HEK293 (cell line): ENCODE measurements at regions not wholly inside any gene's neighbourhood (a gene's known extent, or its start where the extent isn't known, plus 50 kb on each side); places are given as distances from the start of the nearest gene placed in this dataset.

Experiments
- CTCF ChIA-PET: fragments of 350-600 bp; formaldehyde crosslinking; extraction: SDS; loops from one replicate; lab custom pipeline; 2021; ENCODE audit warnings: antibody characterized with exemption; lab: Yijun Ruan, JAX
- POLR2A ChIA-PET: fragments of 300-600 bp; formaldehyde crosslinking; extraction: SDS; loops from one replicate; lab custom pipeline; 2020; ENCODE audit warnings: antibody characterized with exemption, inconsistent platforms; lab: Yijun Ruan, JAX
- H3K27ac ChIP-seq: fragments of 200-500 bp; sonication (Bioruptor generic); 2 replicates; pipeline ENCODE4 v1.5.1; 2014; ENCODE audit warnings: low read depth, low read length, control low read depth, inconsistent platforms; ENCODE audit errors: extremely low read depth
- H3K36me3 ChIP-seq, 2 experiments: fragments of 200-500 bp in 1 of 2; sonication (Bioruptor generic) in 1 of 2; 1 replicate in 1 of 2; 2 replicates in 1 of 2; pipeline ENCODE4 v1.5.1; 2014 to 2017; ENCODE audit warnings: inconsistent platforms in 2 of 2, low read length in 2 of 2; ENCODE audit not compliant: control insufficient read depth in 2 of 2, insufficient read depth in 1 of 2
- H3K4me1 ChIP-seq: fragments of 200-500 bp; sonication (Bioruptor generic); 2 replicates; pipeline ENCODE4 v1.5.1; 2014; ENCODE audit warnings: mild to moderate bottlenecking, low read length, inconsistent platforms; ENCODE audit not compliant: control insufficient read depth, insufficient read depth
- H3K4me3 ChIP-seq: 2 replicates; pipeline ENCODE4 v1.5.1; 2011; ENCODE audit warnings: low read depth, mild to moderate bottlenecking, control low read depth, low read length, moderate library complexity
- H3K9me3 ChIP-seq: fragments of 200-500 bp; sonication (Bioruptor generic); 2 replicates; pipeline ENCODE4 v1.5.1; 2014; ENCODE audit warnings: low read depth, low read length, inconsistent platforms; ENCODE audit not compliant: control insufficient read depth, insufficient read depth
- GLIS1 ChIP-seq: fragments of 450-650 bp; formaldehyde crosslinking; IDR thresholded peaks from 2 replicates; pipeline ENCODE4 v1.5.1; 2016; ENCODE audit warnings: missing biosample characterization, missing genetic modification characterization
- HOXA7 ChIP-seq: sonication (generic); formaldehyde crosslinking; IDR thresholded peaks from 2 replicates; pipeline ENCODE4 v1.8.1; 2022; ENCODE audit warnings: missing genetic modification reagents, borderline replicate concordance
- SALL2 ChIP-seq: fragments of 450-650 bp; formaldehyde crosslinking; IDR thresholded peaks from 2 replicates; pipeline ENCODE4 v1.5.0; 2017; ENCODE audit warnings: missing biosample characterization, mild to moderate bottlenecking, missing genetic modification characterization, borderline replicate concordance
- SCRT2 ChIP-seq: fragments of 450-650 bp; formaldehyde crosslinking; IDR thresholded peaks from 2 replicates; pipeline ENCODE4 v1.5.1; 2016; ENCODE audit warnings: missing biosample characterization, missing genetic modification characterization
- TCF7L2 ChIP-seq: IDR thresholded peaks from 2 replicates; pipeline ENCODE4 v1.6.1; 2011; ENCODE audit warnings: low read depth, mild to moderate bottlenecking, inconsistent platforms, low read length, moderate library complexity, borderline replicate concordance
- ZBTB10 ChIP-seq: fragments of 450-650 bp; formaldehyde crosslinking; IDR thresholded peaks from 2 replicates; pipeline ENCODE4 v1.5.1; 2016; ENCODE audit warnings: missing biosample characterization, missing genetic modification characterization
- ZBTB17 ChIP-seq: fragments of 450-650 bp; formaldehyde crosslinking; IDR thresholded peaks from 2 replicates; pipeline ENCODE4 v1.5.1; 2016; ENCODE audit warnings: missing biosample characterization, missing genetic modification characterization
- ZFP41 ChIP-seq: fragments of 450-650 bp; formaldehyde crosslinking; IDR thresholded peaks from 2 replicates; pipeline ENCODE4 v1.5.1; 2016; ENCODE audit warnings: missing biosample characterization, missing genetic modification characterization, borderline replicate concordance
- ZNF112 ChIP-seq: fragments of 450-650 bp; formaldehyde crosslinking; IDR thresholded peaks from 2 replicates; pipeline ENCODE4 v1.5.0; 2017; ENCODE audit warnings: missing biosample characterization, missing genetic modification characterization
- ZNF132 ChIP-seq: fragments of 450-650 bp; formaldehyde crosslinking; IDR thresholded peaks from 2 replicates; pipeline ENCODE4 v1.5.1; 2017; ENCODE audit warnings: missing biosample characterization, missing genetic modification characterization, borderline replicate concordance
- ZNF169 ChIP-seq: fragments of 450-650 bp; formaldehyde crosslinking; IDR thresholded peaks from 2 replicates; pipeline ENCODE4 v1.5.1; 2016; ENCODE audit warnings: missing biosample characterization, missing genetic modification characterization
- ZNF174 ChIP-seq: fragments of 450-650 bp; formaldehyde crosslinking; IDR thresholded peaks from 2 replicates; pipeline ENCODE4 v1.5.0; 2017; ENCODE audit warnings: missing biosample characterization, mild to moderate bottlenecking, missing genetic modification characterization
- ZNF175 ChIP-seq: fragments of 450-650 bp; formaldehyde crosslinking; IDR thresholded peaks from 2 replicates; pipeline ENCODE4 v1.5.1; 2016; ENCODE audit warnings: missing biosample characterization, missing genetic modification characterization
- ZNF214 ChIP-seq: fragments of 450-650 bp; formaldehyde crosslinking; IDR thresholded peaks from 2 replicates; pipeline ENCODE4 v1.5.1; 2017; ENCODE audit warnings: missing biosample characterization, mild to moderate bottlenecking, missing genetic modification characterization, borderline replicate concordance
- ZNF23 ChIP-seq: fragments of 450-650 bp; formaldehyde crosslinking; IDR thresholded peaks from 2 replicates; pipeline ENCODE4 v1.5.1; 2016; ENCODE audit warnings: missing biosample characterization, missing genetic modification characterization, borderline replicate concordance
- ZNF302 ChIP-seq: fragments of 450-650 bp; formaldehyde crosslinking; IDR thresholded peaks from 2 replicates; pipeline ENCODE4 v1.5.1; 2016; ENCODE audit warnings: missing biosample characterization, missing genetic modification characterization, low read depth
- ZNF416 ChIP-seq: fragments of 450-650 bp; formaldehyde crosslinking; IDR thresholded peaks from 2 replicates; pipeline ENCODE4 v1.5.1; 2016; ENCODE audit warnings: missing biosample characterization, missing genetic modification characterization
- ZNF449 ChIP-seq: fragments of 450-650 bp; formaldehyde crosslinking; IDR thresholded peaks from 2 replicates; pipeline ENCODE4 v1.5.1; 2017; ENCODE audit warnings: missing biosample characterization, mild to moderate bottlenecking, missing genetic modification characterization, moderate library complexity
- ZNF473 ChIP-seq: fragments of 450-650 bp; formaldehyde crosslinking; IDR thresholded peaks from 2 replicates; pipeline ENCODE4 v1.5.1; 2017; ENCODE audit warnings: missing biosample characterization, missing genetic modification characterization
- ZNF488 ChIP-seq: fragments of 450-650 bp; formaldehyde crosslinking; IDR thresholded peaks from 2 replicates; pipeline ENCODE4 v1.5.1; 2016; ENCODE audit warnings: missing biosample characterization, missing genetic modification characterization
- ZNF548 ChIP-seq: fragments of 450-650 bp; formaldehyde crosslinking; IDR thresholded peaks from 2 replicates; pipeline ENCODE4 v1.5.1; 2016; ENCODE audit warnings: missing biosample characterization, missing genetic modification characterization
- ZNF645 ChIP-seq: fragments of 450-650 bp; formaldehyde crosslinking; IDR thresholded peaks from 2 replicates; pipeline ENCODE4; 2016; ENCODE audit warnings: missing biosample characterization, missing genetic modification characterization
- ZNF837 ChIP-seq: fragments of 450-650 bp; formaldehyde crosslinking; IDR thresholded peaks from 2 replicates; pipeline ENCODE4 v1.5.1; 2016; ENCODE audit warnings: missing biosample characterization, missing genetic modification characterization
- ZSCAN18 ChIP-seq: fragments of 450-650 bp; formaldehyde crosslinking; IDR thresholded peaks from 2 replicates; pipeline ENCODE4 v1.5.1; 2016; ENCODE audit warnings: missing biosample characterization, missing genetic modification characterization

- CTCF ChIA-PET, result no interaction called here
- Histone ChIP-seq H3K9me3 (no peaks in the 10 kb centered on the region), H3K27ac (no peak overlapping the region), H3K4me3 (no peak overlapping the region), H3K4me1 (no peaks in the 10 kb centered on the region), H3K36me3 (no peaks in the 10 kb centered on the region)
- TF ChIP-seq HOXA7, result no peak
- no peak for TF ChIP-seq ZNF302
- TF ChIP-seq TCF7L2, result no peak
- TF ChIP-seq ZNF416 (tag by site-specific recombination), result no peak
- no peak for TF ChIP-seq SALL2 (tag by site-specific recombination)
- no peak for TF ChIP-seq ZNF488
- no peak for TF ChIP-seq ZBTB17 (tag by site-specific recombination)
- TF ChIP-seq ZNF175 (tag by site-specific recombination), result no peak
- POLR2A ChIA-PET, result no interaction called here
Observed at GRCh38 chr12:24719293-24719721, 229.6 kb downstream of the BCAT1 start.

GRCh38 chr12:24718617-24719016, 230.3 kb downstream of the BCAT1 start:
- Histone ChIP-seq H3K9me3 (no peaks in the 10 kb centered on the region), H3K4me1 (no peaks in the 10 kb centered on the region), H3K4me3 (no peak overlapping the region), H3K36me3 (no peaks in the 10 kb centered on the region), H3K27ac (no peak overlapping the region)
- ChIA-PET POLR2A (no interaction called here), CTCF (interaction anchor here (0.5 to 1.5 kb wide), 2 partner anchors 62 to 436 kb away, joined by 3 to 7 read pairs; no protein-coding TSS in a partner anchor)
- TF ChIP-seq ZBTB10 (tag by site-specific recombination) (no peak), ZNF645 (no peak), ZFP41 (tag by site-specific recombination) (no peak), ZNF449 (tag by site-specific recombination) (no peak), ZNF112 (tag by site-specific recombination) (no peak), ZSCAN18 (tag by site-specific recombination) (no peak), ZNF473 (tag by site-specific recombination) (no peak), SCRT2 (no peak), ZNF174 (tag by site-specific recombination) (no peak), ZNF548 (tag by site-specific recombination) (no peak), ZNF132 (tag by site-specific recombination) (no peak), HOXA7 (no peak), ZNF837 (tag by site-specific recombination) (no peak), ZNF214 (tag by site-specific recombination) (no peak), ZNF169 (no peak), GLIS1 (no peak), ZNF23 (tag by site-specific recombination) (no peak)
